Kidney epithelial cell (primary cell): ENCODE measurements at regions not wholly inside any gene's neighbourhood (a gene's known extent, or its start where the extent isn't known, plus 50 kb on each side); places are given as distances from the start of the nearest gene placed in this dataset.

Experiments used
- DNase-seq: peaks from one replicate; pipeline ENCODE4 v3.0.0-alpha.2; 2010; ENCODE audit warnings: low read depth
- H3K27me3 ChIP-seq: 2 replicates; pipeline ENCODE4 v1.6.0; 2011; ENCODE audit warnings: low read length; ENCODE audit not compliant: control insufficient read depth, insufficient read depth
- H3K36me3 ChIP-seq: 2 replicates; pipeline ENCODE4 v1.5.1; 2011; ENCODE audit warnings: low read length; ENCODE audit not compliant: control insufficient read depth, insufficient read depth
- H3K4me3 ChIP-seq: 2 replicates; pipeline ENCODE4 v1.5.1; 2011; ENCODE audit warnings: low read depth, mild to moderate bottlenecking, control low read depth, low read length
- TF ChIP-seq, protein P1 (sequence below): IDR thresholded peaks from 2 replicates; pipeline ENCODE4 v1.5.1; 2011; ENCODE audit warnings: mild to moderate bottlenecking, moderate library complexity, low read length, control low read depth, inconsistent platforms; ENCODE audit not compliant: insufficient read depth, poor library complexity, severe bottlenecking

- no peaks in the 10 kb centered on the region for H3K27me3 ChIP-seq
- no peak overlapping the region for H3K4me3 ChIP-seq
- no peak for DNase-seq
- H3K36me3 ChIP-seq = no peaks in the 10 kb centered on the region
- TF ChIP-seq, protein P1, sequence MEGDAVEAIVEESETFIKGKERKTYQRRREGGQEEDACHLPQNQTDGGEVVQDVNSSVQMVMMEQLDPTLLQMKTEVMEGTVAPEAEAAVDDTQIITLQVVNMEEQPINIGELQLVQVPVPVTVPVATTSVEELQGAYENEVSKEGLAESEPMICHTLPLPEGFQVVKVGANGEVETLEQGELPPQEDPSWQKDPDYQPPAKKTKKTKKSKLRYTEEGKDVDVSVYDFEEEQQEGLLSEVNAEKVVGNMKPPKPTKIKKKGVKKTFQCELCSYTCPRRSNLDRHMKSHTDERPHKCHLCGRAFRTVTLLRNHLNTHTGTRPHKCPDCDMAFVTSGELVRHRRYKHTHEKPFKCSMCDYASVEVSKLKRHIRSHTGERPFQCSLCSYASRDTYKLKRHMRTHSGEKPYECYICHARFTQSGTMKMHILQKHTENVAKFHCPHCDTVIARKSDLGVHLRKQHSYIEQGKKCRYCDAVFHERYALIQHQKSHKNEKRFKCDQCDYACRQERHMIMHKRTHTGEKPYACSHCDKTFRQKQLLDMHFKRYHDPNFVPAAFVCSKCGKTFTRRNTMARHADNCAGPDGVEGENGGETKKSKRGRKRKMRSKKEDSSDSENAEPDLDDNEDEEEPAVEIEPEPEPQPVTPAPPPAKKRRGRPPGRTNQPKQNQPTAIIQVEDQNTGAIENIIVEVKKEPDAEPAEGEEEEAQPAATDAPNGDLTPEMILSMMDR = no peak
Observed at GRCh38 chr9:8168916-8169438, 369.4 kb upstream of the DMAC1 start.

- DNase-seq = no peak
- Histone ChIP-seq H3K27me3 (no peaks in the 10 kb centered on the region), H3K4me3 (no peak overlapping the region), H3K36me3 (no peaks in the 10 kb centered on the region)
- TF ChIP-seq, protein P1 = no peak
Observed at GRCh38 chr9:8160787-8161186, 361.2 kb upstream of the DMAC1 start.

GRCh38 chr9:8158574-8158973, 359.0 kb upstream of the DMAC1 start:
- TF ChIP-seq, protein P1 = no peak
- Histone ChIP-seq H3K4me3 (no peak overlapping the region), H3K27me3 (no peaks in the 10 kb centered on the region), H3K36me3 (no peaks in the 10 kb centered on the region)
- DNase-seq = no peak

- H3K4me3 ChIP-seq = no peak overlapping the region
- no peaks in the 10 kb centered on the region for H3K27me3 ChIP-seq
- H3K36me3 ChIP-seq = no peaks in the 10 kb centered on the region
- DNase-seq = no peak
- TF ChIP-seq, protein P1 = no peak
Observed at GRCh38 chr9:8157683-8158324, 358.2 kb upstream of the DMAC1 start.

- Histone ChIP-seq H3K4me3 (no peak overlapping the region), H3K36me3 (no peaks in the 10 kb centered on the region), H3K27me3 (no peaks in the 10 kb centered on the region)
- DNase-seq = no peak
- TF ChIP-seq, protein P1 = no peak
Observed at GRCh38 chr9:8156346-8156745, 356.8 kb upstream of the DMAC1 start.

DNA sequence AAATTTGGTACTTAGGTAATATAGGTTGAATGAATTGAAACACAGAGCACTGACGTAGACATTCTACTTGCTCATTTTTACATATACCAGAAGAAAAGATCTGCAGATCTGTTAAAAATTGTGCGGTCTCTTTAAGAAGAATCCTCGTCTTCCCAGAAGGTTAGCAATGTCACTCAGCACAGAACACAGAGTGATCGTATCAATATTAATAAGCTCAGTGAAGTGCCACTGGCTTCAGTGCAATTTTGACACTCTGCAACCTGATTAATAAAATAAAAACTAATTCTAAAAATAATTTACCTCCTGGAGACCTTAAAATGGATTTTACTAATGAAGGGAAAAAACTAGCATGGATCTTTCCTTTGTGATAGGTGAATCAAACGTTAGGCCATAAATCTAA, 356.1 kb upstream of the DMAC1 start:
- no peaks in the 10 kb centered on the region for H3K36me3 ChIP-seq

More for the DNA sequence above, 356.1 kb upstream of the DMAC1 start:
- TF ChIP-seq, protein P1 = no peak
- no peak for DNase-seq
- Histone ChIP-seq H3K4me3 (no peak overlapping the region), H3K27me3 (no peaks in the 10 kb centered on the region)
